ENCODE measurements at regions not wholly inside any gene's neighbourhood (a gene's known extent, or its start where the extent isn't known, plus 50 kb on each side); places are given as distances from the start of the nearest gene placed in this dataset.

- TF ChIP-seq POLR2AphosphoS5 (IDR thresholded peaks at IDR 0.05) (no peak), POLR2A (IDR thresholded peaks at IDR 0.05) (no peak), CTCF (IDR thresholded peaks at IDR 0.05 in 8 of 11, conservative IDR thresholded peaks at IDR 0.05 in 3 of 11) (no peak)
- no peaks in the 10 kb centered on the region for H3K27me3 ChIP-seq (replicated peaks in 1 of 7)
- 90 to 98% (median 94%) methylated on average over 2 of the region's 2 CpGs for WGBS, 5 donors
- no peak overlapping the region for H3K27ac ChIP-seq
- peaks cover 0 to 18% (median 3%) of the 10 kb centered on the region in 8 donors for H3K9me3 ChIP-seq
- H3K4me1 ChIP-seq = no peaks in the 10 kb centered on the region
- intact Hi-C loops (cut with DNase I; ENCODE audit: low total_unique reads) = no loop called here
- no peaks in the 10 kb centered on the region for H3K36me3 ChIP-seq
- no peak overlapping the region for H3K4me3 ChIP-seq
- no peak for DNase-seq
These were observed 238.9 kb downstream of the FRK start for GRCh38 chr6:115821798-115822197.

- no peak overlapping the region for H3K27ac ChIP-seq
- no peaks in the 10 kb centered on the region for H3K36me3 ChIP-seq
- intact Hi-C loops (cut with DNase I; ENCODE audit: low total_unique reads) = no loop called here
- H3K4me3 ChIP-seq = no peak overlapping the region
- peaks cover 0 to 18% (median 3%) of the 10 kb centered on the region in 8 donors for H3K9me3 ChIP-seq
- TF ChIP-seq POLR2AphosphoS5 (IDR thresholded peaks at IDR 0.05) (no peak), CTCF (IDR thresholded peaks at IDR 0.05 in 8 of 11, conservative IDR thresholded peaks at IDR 0.05 in 3 of 11) (no peak), POLR2A (IDR thresholded peaks at IDR 0.05) (no peak)
- WGBS, 5 donors = 29 to 66% (median 52%) methylated on average over 4 of the region's 4 CpGs
- no peaks in the 10 kb centered on the region for H3K27me3 ChIP-seq (replicated peaks in 1 of 7)
- H3K4me1 ChIP-seq = no peaks in the 10 kb centered on the region
- DNase-seq = no peak
These were observed 241.2 kb downstream of the FRK start for GRCh38 chr6:115819506-115819905.

GRCh38 chr6:115817161-115817560 is 243.5 kb downstream of the FRK start:
- peaks cover 0 to 18% (median 3%) of the 10 kb centered on the region in 8 donors for H3K9me3 ChIP-seq
- no peaks in the 10 kb centered on the region for H3K4me1 ChIP-seq
- intact Hi-C loops (cut with DNase I; ENCODE audit: low total_unique reads) = no loop called here
- no peak for DNase-seq
- H3K27ac ChIP-seq = no peak overlapping the region
- 32 to 47% (median 44%) methylated on average over 2 of the region's 2 CpGs for WGBS, 5 donors
- TF ChIP-seq CTCF (IDR thresholded peaks at IDR 0.05 in 8 of 11, conservative IDR thresholded peaks at IDR 0.05 in 3 of 11) = no peak
- no peak for TF ChIP-seq POLR2A (IDR thresholded peaks at IDR 0.05)
- TF ChIP-seq POLR2AphosphoS5 (IDR thresholded peaks at IDR 0.05) = no peak
- no peaks in the 10 kb centered on the region for H3K27me3 ChIP-seq (replicated peaks in 1 of 7)
- no peak overlapping the region for H3K4me3 ChIP-seq
- H3K36me3 ChIP-seq = no peaks in the 10 kb centered on the region

GRCh38 chr6:115814907-115815306 is 245.8 kb downstream of the FRK start:
- 84 to 94% (median 91%) methylated on average over 1 of the region's 1 CpG for WGBS, 5 donors
- H3K4me3 ChIP-seq = no peak overlapping the region

More at GRCh38 chr6:115814907-115815306, 245.8 kb downstream of the FRK start:
- TF ChIP-seq POLR2AphosphoS5 (IDR thresholded peaks at IDR 0.05) = no peak
- TF ChIP-seq CTCF (IDR thresholded peaks at IDR 0.05 in 8 of 11, conservative IDR thresholded peaks at IDR 0.05 in 3 of 11) = no peak
- TF ChIP-seq POLR2A (IDR thresholded peaks at IDR 0.05) = no peak
- intact Hi-C loops (cut with DNase I; ENCODE audit: low total_unique reads) = no loop called here
- DNase-seq = no peak
- no peaks in the 10 kb centered on the region for H3K4me1 ChIP-seq
- H3K36me3 ChIP-seq = no peaks in the 10 kb centered on the region
- H3K27me3 ChIP-seq (replicated peaks in 1 of 7) = no peaks in the 10 kb centered on the region
- no peak overlapping the region for H3K27ac ChIP-seq
- H3K9me3 ChIP-seq = peaks cover 0 to 17% (median 3%) of the 10 kb centered on the region in 8 donors
